Spleen (tissue), 11 donors: ENCODE measurements at regions not wholly inside any gene's neighbourhood (a gene's known extent, or its start where the extent isn't known, plus 50 kb on each side); places are given as distances from the start of the nearest gene placed in this dataset.
A peak's percentile ranks its signal among the peaks of the same experiment; 100 is the strongest.

ENCODE experiments used
- DNase-seq: peaks from one replicate; pipeline ENCODE4 v3.0.0-alpha.2; 2020
- H3K27ac ChIP-seq, 8 donors: fragments of 200-600 bp; sonication (generic) in 7 of 8; 1 replicate in 4 of 8; 2 replicates in 4 of 8; pipeline versions ENCODE4 v1.5.0 to v1.8.0; 2016 to 2021; ENCODE audit warnings: inconsistent platforms in 4 of 8, mild to moderate bottlenecking in 4 of 8, moderate library complexity in 1 of 8
- H3K27me3 ChIP-seq, 7 donors: fragments of 200-600 bp; sonication (generic) in 6 of 7; replicated peaks in 1 of 7; 1 replicate in 4 of 7; 2 replicates in 3 of 7; pipeline versions ENCODE4 v1.5.0 to v1.8.0; 2016 to 2021; ENCODE audit warnings: inconsistent platforms in 3 of 7, mild to moderate bottlenecking in 1 of 7
- H3K36me3 ChIP-seq, 6 donors: fragments of 200-600 bp; sonication (generic) in 5 of 6; 1 replicate in 4 of 6; 2 replicates in 2 of 6; pipeline versions ENCODE4 v1.5.0 to v1.8.0; 2016 to 2021; ENCODE audit warnings: inconsistent platforms in 2 of 6
- H3K4me1 ChIP-seq, 6 donors: fragments of 200-600 bp; sonication (generic) in 5 of 6; 1 replicate in 3 of 6; 2 replicates in 3 of 6; pipeline versions ENCODE4 v1.5.0 to v1.8.0; 2016 to 2021; ENCODE audit warnings: inconsistent platforms in 3 of 6
- H3K4me3 ChIP-seq, 8 donors: fragments of 200-600 bp; sonication (generic) in 7 of 8; 1 replicate in 4 of 8; 2 replicates in 4 of 8; pipeline versions ENCODE4 v1.5.0 to v1.8.0; 2016 to 2021; ENCODE audit warnings: inconsistent platforms in 4 of 8, mild to moderate bottlenecking in 4 of 8, moderate library complexity in 2 of 8
- H3K9me3 ChIP-seq, 8 donors: fragments of 200-600 bp; sonication (generic) in 7 of 8; 1 replicate in 4 of 8; 2 replicates in 4 of 8; pipeline versions ENCODE4 v1.5.0 to v1.8.0; 2016 to 2021; ENCODE audit warnings: inconsistent platforms in 4 of 8
- CTCF ChIP-seq, 11 experiments: fragments of 200-600 bp in 7 of 11; fragments of 450-650 bp in 4 of 11; sonication (generic) in 4 of 11; IDR thresholded peaks in 8 of 11; conservative IDR thresholded peaks in 3 of 11; 1 replicate in 7 of 11; 2 replicates in 4 of 11; pipeline versions ENCODE4 v1.4.0 to v1.8.0; 2016 to 2021; ENCODE audit warnings: antibody characterized with exemption in 11 of 11, inconsistent platforms in 4 of 11, mild to moderate bottlenecking in 1 of 11
- POLR2A ChIP-seq, 3 donors: fragments of 450-650 bp; IDR thresholded peaks; one replicate each; pipeline ENCODE4 v1.5.1; 2017; ENCODE audit warnings: antibody characterized with exemption in 3 of 3, mild to moderate bottlenecking in 1 of 3
- POLR2AphosphoS5 ChIP-seq, 3 donors: sonication (generic); formaldehyde crosslinking; IDR thresholded peaks; one replicate each; pipeline ENCODE4 v1.5.1; 2017; ENCODE audit warnings: antibody characterized with exemption in 3 of 3
- WGBS, 5 donors: extraction: QIAGEN DNeasy Blood & Tissue Kit in 3 of 5; methylation state at CpG; one replicate each; pipeline versions ENCODE4 v1.1.5 to v1.1.7; 2013 to 2018; 5-methylcytosine and 5-hydroxymethylcytosine counted together
- intact Hi-C: fragments of 100-400 bp; cut with DNase I; formaldehyde crosslinking; loops from one replicate; pipeline ENCODE4 v1.15.0; 2023; ENCODE audit warnings: low total_unique reads
- donor health status: healthy with polysubstance abuse.
- donor health status: DM: no; HTN: no; CAD: no; lungs with moderate emphysema.
- donor health status: DM: no; HTN: no; CAD: no.
- donor health status: Bipolar disorder and iron deficiency.
- donor health status: healthy.
- donor health status: DM: no; HTN: no; CAD: no.
- donor health status: DM: yes; HTN: yes; CAD: no.

DNA sequence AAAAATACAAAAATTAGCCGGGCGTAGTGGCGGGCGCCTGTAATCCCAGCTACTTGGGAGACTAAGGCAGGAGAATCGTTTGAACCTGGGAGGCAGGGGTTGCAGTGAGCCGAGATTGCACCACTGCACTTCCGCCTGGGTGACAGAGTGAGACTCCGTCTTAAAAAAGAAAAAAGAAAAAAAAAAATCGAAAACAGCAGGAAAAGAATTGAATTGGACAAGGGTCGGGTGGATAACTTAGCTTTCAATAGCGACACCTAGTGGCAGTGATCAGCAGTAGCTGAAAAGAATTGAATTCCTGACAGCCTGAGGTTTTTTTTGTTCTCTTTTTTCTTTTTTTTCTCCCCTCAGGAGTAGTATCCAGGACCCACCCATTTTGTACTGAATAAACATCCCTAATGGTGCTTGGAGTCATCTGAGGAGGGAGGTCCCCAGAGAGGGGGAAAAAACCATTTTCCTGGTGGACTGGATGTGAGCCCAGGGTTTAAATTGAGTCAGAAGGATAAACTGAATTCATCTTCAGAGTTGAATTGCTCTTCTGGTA lies 55.1 kb downstream of the CYCS start:
- Histone ChIP-seq H3K36me3 (no peaks in the 10 kb centered on the region), H3K27me3 (peaks cover 0 to 4% (median 0%) of the 10 kb centered on the region in 7 donors), H3K27ac (no peak overlapping the region), H3K4me3 (no peak overlapping the region), H3K4me1 (peaks cover 0 to 9% (median 4%) of the 10 kb centered on the region in 6 donors), H3K9me3 (no peaks in the 10 kb centered on the region)
- 12 to 32% (median 27%) methylated on average over 9 to 11 of the region's 11 CpGs for WGBS, 5 donors
- no peak for DNase-seq
- no peak for TF ChIP-seq POLR2AphosphoS5 (IDR thresholded peaks at IDR 0.05)
- peak; percentile 64 to 91 (median 85) for TF ChIP-seq CTCF (IDR thresholded peaks at IDR 0.05 in 8 of 11, conservative IDR thresholded peaks at IDR 0.05 in 3 of 11)
- no peak for TF ChIP-seq POLR2A (IDR thresholded peaks at IDR 0.05)
- intact Hi-C loops: loop anchor here (2.0 to 10.0 kb wide), 3 partner anchors 175 to 257 kb away; no protein-coding TSS in a partner anchor

GRCh38 chr7:25068502-25069213 lies 56.4 kb downstream of the CYCS start:
- Histone ChIP-seq H3K4me3 (no peak overlapping the region), H3K27ac (no peak overlapping the region), H3K27me3 (peaks cover 0 to 4% (median 0%) of the 10 kb centered on the region in 7 donors), H3K36me3 (no peaks in the 10 kb centered on the region), H3K9me3 (no peaks in the 10 kb centered on the region), H3K4me1 (peaks cover 0 to 9% (median 4%) of the 10 kb centered on the region in 6 donors)
- intact Hi-C loops: loop anchor here (2.0 to 10.0 kb wide), 2 partner anchors 174 to 250 kb away; no protein-coding TSS in a partner anchor
- no peak for DNase-seq
- 87 to 93% (median 91%) methylated on average over 10 of the region's 10 CpGs for WGBS, 5 donors
- TF ChIP-seq CTCF (IDR thresholded peaks at IDR 0.05 in 8 of 11, conservative IDR thresholded peaks at IDR 0.05 in 3 of 11): no peak
- TF ChIP-seq POLR2A (IDR thresholded peaks at IDR 0.05): no peak
- no peak for TF ChIP-seq POLR2AphosphoS5 (IDR thresholded peaks at IDR 0.05)

- peaks cover 0 to 4% (median 0%) of the 10 kb centered on the region in 7 donors for H3K27me3 ChIP-seq
- H3K36me3 ChIP-seq: no peaks in the 10 kb centered on the region
- H3K4me3 ChIP-seq: no peak overlapping the region
- intact Hi-C loops: loop anchor here (2.0 to 10.0 kb wide), 2 partner anchors 173 to 249 kb away; no protein-coding TSS in a partner anchor
- H3K9me3 ChIP-seq: no peaks in the 10 kb centered on the region
- no peak overlapping the region for H3K27ac ChIP-seq
- no peak for DNase-seq
- TF ChIP-seq POLR2AphosphoS5 (IDR thresholded peaks at IDR 0.05): no peak
- TF ChIP-seq POLR2A (IDR thresholded peaks at IDR 0.05): no peak
- TF ChIP-seq CTCF (IDR thresholded peaks at IDR 0.05 in 8 of 11, conservative IDR thresholded peaks at IDR 0.05 in 3 of 11): no peak
- WGBS, 5 donors: 70 to 76% (median 73%) methylated on average over 6 of the region's 6 CpGs
- H3K4me1 ChIP-seq: peaks cover 0 to 9% (median 4%) of the 10 kb centered on the region in 6 donors
Observed at GRCh38 chr7:25067726-25068501, 57.1 kb downstream of the CYCS start.
